ENCODE measurements at regions not wholly inside any gene's neighbourhood (a gene's known extent, or its start where the extent isn't known, plus 50 kb on each side); places are given as distances from the start of the nearest gene placed in this dataset.

DNA sequence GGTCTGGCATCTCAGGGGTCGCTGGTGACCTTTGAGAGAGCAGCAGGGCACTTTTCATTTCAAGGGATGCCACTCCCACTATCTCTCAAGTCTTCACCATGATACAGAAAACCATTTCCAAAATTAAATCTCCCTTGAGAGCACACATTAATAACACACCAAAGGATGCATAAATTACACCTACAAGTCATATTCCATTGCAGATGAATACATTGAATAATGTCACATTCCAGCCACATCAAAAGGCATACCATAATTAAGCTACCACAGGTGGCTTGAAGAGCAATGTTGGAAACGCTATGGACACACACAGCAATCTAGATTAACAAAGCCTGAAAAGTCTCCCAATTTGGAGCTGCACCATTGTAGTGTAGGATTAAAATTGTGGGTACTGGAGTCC, 353.3 kb upstream of the ZMIZ1 start:
- Histone ChIP-seq H3K36me3 (no peaks in the 10 kb centered on the region), H3K4me1 (peaks cover 25 to 39% of the 10 kb centered on the region in 2 donors), H3K27ac (peak overlapping the region in 1 of 3 donors; percentile 50), H3K9me3 (no peaks in the 10 kb centered on the region), H3K4me3 (replicated peaks in 1 of 3) (no peak overlapping the region), H3K27me3 (no peaks in the 10 kb centered on the region)
- 72 to 84% methylated on average over 2 of the region's 2 CpGs for WGBS, 2 donors
- DNase-seq: no peak
- intact Hi-C loops (cut with DNase I): no loop called here
- no peak for TF ChIP-seq POLR2A (IDR thresholded peaks at IDR 0.05)
- TF ChIP-seq, protein P1, sequence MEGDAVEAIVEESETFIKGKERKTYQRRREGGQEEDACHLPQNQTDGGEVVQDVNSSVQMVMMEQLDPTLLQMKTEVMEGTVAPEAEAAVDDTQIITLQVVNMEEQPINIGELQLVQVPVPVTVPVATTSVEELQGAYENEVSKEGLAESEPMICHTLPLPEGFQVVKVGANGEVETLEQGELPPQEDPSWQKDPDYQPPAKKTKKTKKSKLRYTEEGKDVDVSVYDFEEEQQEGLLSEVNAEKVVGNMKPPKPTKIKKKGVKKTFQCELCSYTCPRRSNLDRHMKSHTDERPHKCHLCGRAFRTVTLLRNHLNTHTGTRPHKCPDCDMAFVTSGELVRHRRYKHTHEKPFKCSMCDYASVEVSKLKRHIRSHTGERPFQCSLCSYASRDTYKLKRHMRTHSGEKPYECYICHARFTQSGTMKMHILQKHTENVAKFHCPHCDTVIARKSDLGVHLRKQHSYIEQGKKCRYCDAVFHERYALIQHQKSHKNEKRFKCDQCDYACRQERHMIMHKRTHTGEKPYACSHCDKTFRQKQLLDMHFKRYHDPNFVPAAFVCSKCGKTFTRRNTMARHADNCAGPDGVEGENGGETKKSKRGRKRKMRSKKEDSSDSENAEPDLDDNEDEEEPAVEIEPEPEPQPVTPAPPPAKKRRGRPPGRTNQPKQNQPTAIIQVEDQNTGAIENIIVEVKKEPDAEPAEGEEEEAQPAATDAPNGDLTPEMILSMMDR (IDR thresholded peaks at IDR 0.05): no peak

DNA sequence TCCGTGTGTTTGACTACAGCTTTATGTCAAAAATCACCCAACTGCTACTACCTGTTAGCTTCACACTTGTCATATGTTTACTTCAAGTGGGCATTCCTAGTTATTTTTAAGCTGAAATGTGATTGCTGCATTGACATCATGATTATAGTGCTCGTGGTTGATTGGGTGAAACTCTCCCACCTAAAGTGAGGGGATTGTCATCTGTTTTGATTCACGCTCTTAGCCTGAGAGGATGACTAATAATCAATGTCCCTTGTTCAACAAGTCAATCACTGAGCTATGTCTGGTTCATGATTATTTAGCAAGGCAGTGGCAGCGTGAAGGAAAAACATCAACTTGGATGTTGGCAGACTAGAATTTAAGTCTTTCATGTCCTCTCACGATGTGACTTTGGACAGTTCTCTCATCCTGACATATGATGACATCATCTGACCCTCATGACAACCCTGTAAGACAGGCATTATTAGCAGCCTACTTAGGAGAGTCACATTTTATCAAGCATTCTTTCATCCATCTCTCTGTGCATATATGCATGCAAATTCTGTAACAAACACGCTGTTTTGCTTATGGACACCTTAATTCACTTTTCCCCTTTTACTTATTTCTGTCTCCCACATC, 352.6 kb upstream of the ZMIZ1 start:
- WGBS, 2 donors: 89 to 91% methylated on average over 6 of the region's 6 CpGs
- H3K27ac ChIP-seq: no peak overlapping the region
- no peak overlapping the region for H3K4me3 ChIP-seq (replicated peaks in 1 of 3)
- DNase-seq: no peak
- intact Hi-C loops (cut with DNase I): no loop called here
- H3K4me1 ChIP-seq: peaks cover 25 to 39% of the 10 kb centered on the region in 2 donors
- no peaks in the 10 kb centered on the region for H3K27me3 ChIP-seq
- TF ChIP-seq, protein P1 (IDR thresholded peaks at IDR 0.05): no peak
- no peak for TF ChIP-seq POLR2A (IDR thresholded peaks at IDR 0.05)
- H3K36me3 ChIP-seq: no peaks in the 10 kb centered on the region
- H3K9me3 ChIP-seq: no peaks in the 10 kb centered on the region

DNA sequence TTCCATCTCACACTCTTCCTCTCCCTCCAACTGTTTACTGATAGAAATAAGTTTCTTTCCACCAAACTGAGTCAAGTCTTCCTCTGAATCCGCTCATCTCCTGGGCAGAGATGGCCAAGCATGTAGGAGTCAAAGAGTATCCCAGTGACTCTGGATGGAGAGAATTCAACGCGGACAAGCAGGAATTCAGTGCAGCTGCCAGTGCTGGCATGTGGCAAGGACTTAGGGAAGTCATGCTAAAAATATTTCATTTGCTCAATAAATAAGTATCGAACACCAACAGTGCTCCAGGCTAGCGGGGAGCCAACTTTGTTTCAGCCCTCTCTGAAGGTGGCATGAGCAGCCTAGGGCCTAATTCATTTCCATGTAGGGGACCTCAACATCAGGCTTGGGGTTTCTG, 351.6 kb upstream of the ZMIZ1 start:
- Histone ChIP-seq H3K4me3 (replicated peaks in 1 of 3) (no peak overlapping the region), H3K4me1 (peaks cover 25 to 38% of the 10 kb centered on the region in 2 donors), H3K27ac (no peak overlapping the region), H3K27me3 (no peaks in the 10 kb centered on the region), H3K9me3 (no peaks in the 10 kb centered on the region), H3K36me3 (no peaks in the 10 kb centered on the region)
- intact Hi-C loops (cut with DNase I): no loop called here
- peak in 1 of 2 donors; percentile 9 for DNase-seq
- TF ChIP-seq, protein P1 (IDR thresholded peaks at IDR 0.05): no peak
- no peak for TF ChIP-seq POLR2A (IDR thresholded peaks at IDR 0.05)
- WGBS, 2 donors: 60 to 64% methylated on average over 5 of the region's 5 CpGs

DNA sequence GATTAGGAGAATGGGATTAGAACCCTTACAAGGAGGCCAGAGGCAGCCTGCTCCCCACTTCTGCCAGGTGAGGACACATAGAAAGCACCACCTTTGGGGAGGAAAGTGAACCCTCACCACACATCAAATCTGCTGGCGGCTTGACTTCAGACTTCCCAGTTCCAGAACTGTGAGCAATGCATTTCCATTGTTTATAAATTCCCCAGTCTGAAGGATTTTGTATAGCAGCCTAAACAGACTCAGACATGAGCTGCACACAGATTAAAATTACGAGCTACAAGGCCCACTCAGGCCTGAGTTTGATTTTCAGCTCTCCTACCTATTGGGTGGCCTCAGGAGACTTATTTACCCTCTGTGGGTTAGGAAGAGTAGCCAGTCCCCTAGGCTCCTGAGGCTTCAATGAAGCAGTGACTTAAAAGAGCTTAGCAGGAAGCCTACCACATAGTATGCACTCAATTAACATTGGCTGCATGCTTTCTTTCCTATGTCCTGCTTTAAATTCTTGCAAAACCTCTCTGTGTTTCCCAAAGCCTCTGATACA, 350.7 kb upstream of the ZMIZ1 start:
- H3K36me3 ChIP-seq: no peaks in the 10 kb centered on the region
- H3K9me3 ChIP-seq: no peaks in the 10 kb centered on the region
- no peak for TF ChIP-seq POLR2A (IDR thresholded peaks at IDR 0.05)
- TF ChIP-seq, protein P1 (IDR thresholded peaks at IDR 0.05): no peak
- intact Hi-C loops (cut with DNase I): no loop called here
- DNase-seq: no peak
- H3K4me3 ChIP-seq (replicated peaks in 1 of 3): no peak overlapping the region
- H3K4me1 ChIP-seq: peaks cover 23 to 29% of the 10 kb centered on the region in 2 donors
- no peaks in the 10 kb centered on the region for H3K27me3 ChIP-seq
- WGBS, 2 donors: 88 to 98% methylated on average over 2 of the region's 2 CpGs
- H3K27ac ChIP-seq: no peak overlapping the region

DNA sequence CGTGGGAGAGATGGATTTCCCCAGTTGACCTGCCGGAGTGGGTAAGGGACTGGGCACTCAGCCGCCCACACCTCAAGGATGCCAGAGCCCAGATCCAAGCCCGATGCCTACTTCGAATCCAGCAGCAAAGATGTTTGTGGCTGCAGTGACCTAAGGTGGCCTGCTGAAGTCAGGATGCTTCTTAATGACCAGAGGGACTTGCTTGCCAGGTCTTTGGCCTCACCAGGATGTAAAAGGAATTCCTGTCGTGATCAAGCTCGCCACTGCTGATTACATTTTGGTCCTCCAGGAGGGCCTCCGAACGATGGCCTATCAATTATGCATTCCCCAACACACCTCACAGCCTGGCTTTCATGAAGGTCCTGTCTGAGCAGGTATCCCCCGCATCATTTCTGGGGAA, 349.5 kb upstream of the ZMIZ1 start:
- intact Hi-C loops (cut with DNase I): no loop called here
- no peak for DNase-seq
- Histone ChIP-seq H3K36me3 (no peaks in the 10 kb centered on the region), H3K27me3 (no peaks in the 10 kb centered on the region), H3K9me3 (no peaks in the 10 kb centered on the region), H3K27ac (no peak overlapping the region), H3K4me3 (replicated peaks in 1 of 3) (no peak overlapping the region), H3K4me1 (peaks cover 14 to 18% of the 10 kb centered on the region in 2 donors)
- TF ChIP-seq, protein P1 (IDR thresholded peaks at IDR 0.05): no peak
- TF ChIP-seq POLR2A (IDR thresholded peaks at IDR 0.05): no peak
- 95 to 97% methylated on average over 10 of the region's 10 CpGs for WGBS, 2 donors

Measured in thyroid gland (tissue), 4 donors.